Body of pancreas (tissue), 4 donors: ENCODE measurements at regions not wholly inside any gene's neighbourhood (a gene's known extent, or its start where the extent isn't known, plus 50 kb on each side); places are given as distances from the start of the nearest gene placed in this dataset.

Source experiments
- ATAC-seq: fragments of 150-250 bp; one replicate; pipeline ENCODE4 v1.9.1; 2016
- DNase-seq, 4 donors: peaks; one replicate each; pipeline ENCODE4 v3.0.0-alpha.2; 2019
- H3K27ac ChIP-seq, 4 donors: fragments of 200-600 bp; sonication (generic); 1 replicate in 3 of 4; 2 replicates in 1 of 4; pipeline versions ENCODE4 v1.5.1 to v1.6.1; 2016 to 2019; ENCODE audit warnings: mild to moderate bottlenecking in 1 of 4, mixed read lengths in 1 of 4, moderate library complexity in 1 of 4
- H3K27me3 ChIP-seq, 2 donors: fragments of 200-600 bp; sonication (generic); one replicate each; pipeline ENCODE4 v1.6.0; 2016; ENCODE audit warnings: mild to moderate bottlenecking in 1 of 2
- H3K36me3 ChIP-seq, 2 donors: fragments of 200-600 bp; sonication (generic); replicated peaks in 1 of 2; 2 replicates each; pipeline ENCODE4 v1.5.1; 2016; ENCODE audit warnings: low read depth in 2 of 2; ENCODE audit not compliant: insufficient read depth in 1 of 2
- H3K4me1 ChIP-seq: fragments of 200-600 bp; sonication (generic); one replicate; pipeline ENCODE4 v1.6.0; 2016
- H3K4me3 ChIP-seq, 2 donors: fragments of 200-600 bp; sonication (generic); 1 replicate in 1 of 2; 2 replicates in 1 of 2; pipeline ENCODE4 v1.5.1; 2016 to 2019
- H3K9me3 ChIP-seq, 3 donors: fragments of 200-600 bp; sonication (generic); 1 replicate in 2 of 3; 2 replicates in 1 of 3; pipeline ENCODE4 v1.5.1; 2016
- POLR2A ChIP-seq, 3 donors: fragments of 450-650 bp; IDR thresholded peaks; one replicate each; pipeline ENCODE4 v1.6.1; 2016; ENCODE audit warnings: antibody characterized with exemption in 3 of 3, mild to moderate bottlenecking in 2 of 3
- WGBS, 2 donors: methylation state at CpG; one replicate each; pipeline ENCODE4 v1.1.5; 2017; 5-methylcytosine and 5-hydroxymethylcytosine counted together
- intact Hi-C: fragments of 100-400 bp; cut with DNase I; formaldehyde crosslinking; loops from one replicate; pipeline ENCODE4 v1.15.1; 2023
- TF ChIP-seq, protein P1 (sequence below), 7 experiments: fragments of 450-650 bp in 4 of 7; fragments of 200-600 bp in 3 of 7; sonication (generic) in 3 of 7; IDR thresholded peaks; one replicate each; pipeline ENCODE4 v1.5.1; 2016 to 2019; ENCODE audit warnings: antibody characterized with exemption in 7 of 7

GRCh38 chr11:110951037-110951949, 239.1 kb upstream of the ARHGAP20 start:
- DNase-seq: peak in 1 of 4 donors; percentile 25

DNA sequence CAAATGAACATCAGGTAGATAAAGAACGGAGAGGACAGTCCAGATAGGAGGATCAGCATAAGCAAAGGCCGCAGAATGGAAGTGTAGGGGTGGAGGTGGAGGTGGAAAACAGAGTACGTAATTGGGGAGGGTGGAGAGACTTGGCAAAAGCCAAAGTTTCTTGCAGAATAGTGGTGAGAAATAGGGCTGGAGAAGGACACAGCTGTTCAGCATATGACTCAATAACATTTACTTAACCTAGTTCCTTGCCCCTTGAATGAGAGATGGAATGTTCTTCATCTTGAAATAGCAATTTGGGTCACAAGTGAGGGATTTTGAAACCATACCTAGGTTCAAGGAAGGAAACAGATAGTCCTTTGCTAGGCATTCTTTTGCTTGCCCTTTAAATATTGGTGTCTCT, 235.9 kb upstream of the ARHGAP20 start:
- Histone ChIP-seq H3K36me3 (no peaks in the 10 kb centered on the region), H3K4me3 (no peak overlapping the region), H3K4me1 (peaks cover 11% of the 10 kb centered on the region), H3K27me3 (no peaks in the 10 kb centered on the region), H3K9me3 (no peaks in the 10 kb centered on the region), H3K27ac (no peak overlapping the region)
- DNase-seq (no peak), ATAC-seq (peak; percentile 42)
- no peak for TF ChIP-seq POLR2A (IDR thresholded peaks at IDR 0.05)
- TF ChIP-seq, protein P1, sequence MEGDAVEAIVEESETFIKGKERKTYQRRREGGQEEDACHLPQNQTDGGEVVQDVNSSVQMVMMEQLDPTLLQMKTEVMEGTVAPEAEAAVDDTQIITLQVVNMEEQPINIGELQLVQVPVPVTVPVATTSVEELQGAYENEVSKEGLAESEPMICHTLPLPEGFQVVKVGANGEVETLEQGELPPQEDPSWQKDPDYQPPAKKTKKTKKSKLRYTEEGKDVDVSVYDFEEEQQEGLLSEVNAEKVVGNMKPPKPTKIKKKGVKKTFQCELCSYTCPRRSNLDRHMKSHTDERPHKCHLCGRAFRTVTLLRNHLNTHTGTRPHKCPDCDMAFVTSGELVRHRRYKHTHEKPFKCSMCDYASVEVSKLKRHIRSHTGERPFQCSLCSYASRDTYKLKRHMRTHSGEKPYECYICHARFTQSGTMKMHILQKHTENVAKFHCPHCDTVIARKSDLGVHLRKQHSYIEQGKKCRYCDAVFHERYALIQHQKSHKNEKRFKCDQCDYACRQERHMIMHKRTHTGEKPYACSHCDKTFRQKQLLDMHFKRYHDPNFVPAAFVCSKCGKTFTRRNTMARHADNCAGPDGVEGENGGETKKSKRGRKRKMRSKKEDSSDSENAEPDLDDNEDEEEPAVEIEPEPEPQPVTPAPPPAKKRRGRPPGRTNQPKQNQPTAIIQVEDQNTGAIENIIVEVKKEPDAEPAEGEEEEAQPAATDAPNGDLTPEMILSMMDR (IDR thresholded peaks at IDR 0.05): no peak
- 89 to 90% methylated on average over 3 of the region's 3 CpGs for WGBS, 2 donors
- intact Hi-C loops: no loop called here

More at GRCh38 chr11:110951037-110951949, 239.1 kb upstream of the ARHGAP20 start:
- intact Hi-C loops: no loop called here
- WGBS, 2 donors: 39 to 41% methylated on average over 5 of the region's 5 CpGs
- TF ChIP-seq, protein P1 (IDR thresholded peaks at IDR 0.05): no peak
- no peak for TF ChIP-seq POLR2A (IDR thresholded peaks at IDR 0.05)
- H3K36me3 ChIP-seq: no peaks in the 10 kb centered on the region
- no peaks in the 10 kb centered on the region for H3K9me3 ChIP-seq
- ATAC-seq: no peak
- H3K27me3 ChIP-seq: no peaks in the 10 kb centered on the region
- H3K27ac ChIP-seq: peak overlapping the region in 1 of 4 donors; percentile 21
- no peak overlapping the region for H3K4me3 ChIP-seq
- peaks cover 11% of the 10 kb centered on the region for H3K4me1 ChIP-seq

DNA sequence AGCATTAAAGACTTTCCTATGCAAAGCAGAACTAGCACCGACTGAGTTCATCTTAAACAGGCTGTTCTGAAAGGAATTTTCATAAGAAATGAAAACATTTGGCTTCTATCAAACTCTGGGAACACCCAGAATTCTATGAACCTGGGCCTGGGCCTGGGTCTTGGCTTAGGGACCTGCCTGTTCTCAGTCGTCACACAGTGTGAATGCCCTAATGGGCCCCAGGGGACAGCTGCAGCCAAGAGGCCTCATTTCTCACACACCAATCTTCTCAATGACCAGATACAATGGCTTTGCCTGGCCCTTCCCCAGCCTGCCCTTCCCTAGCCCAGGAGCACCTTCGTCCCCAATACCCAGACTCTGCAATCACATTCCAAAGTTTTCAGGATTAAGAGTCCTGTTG, 234.9 kb upstream of the ARHGAP20 start:
- intact Hi-C loops: no loop called here
- no peaks in the 10 kb centered on the region for H3K9me3 ChIP-seq
- H3K27me3 ChIP-seq: no peaks in the 10 kb centered on the region
- no peak overlapping the region for H3K27ac ChIP-seq
- no peak overlapping the region for H3K4me3 ChIP-seq
- 78 to 82% methylated on average over 3 of the region's 3 CpGs for WGBS, 2 donors
- DNase-seq (no peak), ATAC-seq (no peak)
- TF ChIP-seq POLR2A (IDR thresholded peaks at IDR 0.05): no peak
- TF ChIP-seq, protein P1 (IDR thresholded peaks at IDR 0.05): no peak
- H3K4me1 ChIP-seq: peaks cover 11% of the 10 kb centered on the region
- H3K36me3 ChIP-seq: no peaks in the 10 kb centered on the region

- TF ChIP-seq, protein P1 (IDR thresholded peaks at IDR 0.05): no peak
- no peak for TF ChIP-seq POLR2A (IDR thresholded peaks at IDR 0.05)
- 83 to 85% methylated on average over 2 of the region's 2 CpGs for WGBS, 2 donors
- no peaks in the 10 kb centered on the region for H3K4me1 ChIP-seq
- no peaks in the 10 kb centered on the region for H3K9me3 ChIP-seq
- no peaks in the 10 kb centered on the region for H3K36me3 ChIP-seq
- ATAC-seq: no peak
- H3K27ac ChIP-seq: no peak overlapping the region
- DNase-seq: no peak
- intact Hi-C loops: no loop called here
- no peaks in the 10 kb centered on the region for H3K27me3 ChIP-seq
- H3K4me3 ChIP-seq: no peak overlapping the region
Measured at GRCh38 chr11:110939471-110939870, 227.2 kb upstream of the ARHGAP20 start.
